Neural progenitor cell (in vitro differentiated cells): ENCODE measurements at regions not wholly inside any gene's neighbourhood (a gene's known extent, or its start where the extent isn't known, plus 50 kb on each side); places are given as distances from the start of the nearest gene placed in this dataset.

Source experiments
- DNase-seq: peaks from one replicate; pipeline ENCODE4 v3.0.0-alpha.2; 2016; ENCODE audit warnings: low spot score
- H2AFZ ChIP-seq: fragments of 200-600 bp; sonication (generic); replicated peaks from 2 replicates; pipeline ENCODE4 v1.6.1; 2016; ENCODE audit warnings: antibody characterized with exemption
- H3F3A ChIP-seq: fragments of 200-600 bp; sonication (generic); 2 replicates; pipeline ENCODE4 v1.6.1; 2016; ENCODE audit warnings: antibody characterized with exemption, low read depth
- H3K27ac ChIP-seq: fragments of 200-600 bp; sonication (generic); 2 replicates; pipeline ENCODE4 v1.5.1; 2016; ENCODE audit warnings: mild to moderate bottlenecking
- H3K27me3 ChIP-seq: fragments of 200-600 bp; sonication (generic); 2 replicates; pipeline ENCODE4 v1.6.1; 2016; ENCODE audit warnings: mild to moderate bottlenecking, moderate library complexity
- H3K36me3 ChIP-seq: fragments of 200-600 bp; sonication (generic); 2 replicates; pipeline ENCODE4 v1.5.1; 2016
- H3K4me1 ChIP-seq: fragments of 200-600 bp; sonication (generic); 2 replicates; pipeline ENCODE4 v1.6.1; 2016; ENCODE audit warnings: mixed run types
- H3K4me2 ChIP-seq: fragments of 200-600 bp; sonication (generic); 2 replicates; pipeline ENCODE4 v1.6.1; 2016
- H3K4me3 ChIP-seq: fragments of 200-600 bp; sonication (generic); 2 replicates; pipeline ENCODE4 v1.5.1; 2016
- H3K79me2 ChIP-seq: fragments of 200-600 bp; sonication (generic); 2 replicates; pipeline ENCODE4 v1.6.1; 2016; ENCODE audit warnings: low read depth
- H3K9ac ChIP-seq: fragments of 200-600 bp; sonication (generic); 2 replicates; pipeline ENCODE4 v1.6.1; 2016
- H3K9me3 ChIP-seq: fragments of 200-600 bp; sonication (generic); 2 replicates; pipeline ENCODE4 v1.5.1; 2016; ENCODE audit warnings: low read depth
- H4K20me1 ChIP-seq: fragments of 200-600 bp; sonication (generic); 2 replicates; pipeline ENCODE4 v1.6.1; 2016; ENCODE audit warnings: low read depth
- H3K27ac Mint-ChIP-seq: 3 replicates; pipeline ENCODE4 v1.8.0; 2021; ENCODE audit warnings: mixed read lengths
- H3K27me3 Mint-ChIP-seq: 2 replicates; pipeline ENCODE4 v1.8.0; 2022; ENCODE audit warnings: low read depth, mild to moderate bottlenecking, inconsistent platforms, moderate library complexity, mixed read lengths; ENCODE audit not compliant: insufficient read depth
- H3K36me3 Mint-ChIP-seq: 3 replicates; pipeline ENCODE4 v1.8.0; 2021; ENCODE audit warnings: mixed read lengths
- H3K4me1 Mint-ChIP-seq: 3 replicates; pipeline ENCODE4 v1.8.0; 2021; ENCODE audit warnings: mixed read lengths
- H3K4me3 Mint-ChIP-seq: 3 replicates; pipeline ENCODE4 v1.8.0; 2021; ENCODE audit warnings: mild to moderate bottlenecking, moderate library complexity, mixed read lengths
- H3K9me3 Mint-ChIP-seq: 3 replicates; pipeline ENCODE4 v1.8.0; 2020; ENCODE audit warnings: mixed read lengths
- CTCF ChIP-seq: fragments of 200-600 bp; sonication (generic); IDR thresholded peaks from 2 replicates; pipeline ENCODE4 v1.5.1; 2017; ENCODE audit warnings: antibody characterized with exemption, mild to moderate bottlenecking
- EZH2 ChIP-seq: fragments of 200-600 bp; sonication (generic); IDR thresholded peaks from 2 replicates; pipeline ENCODE4 v1.6.1; 2017; ENCODE audit warnings: antibody characterized with exemption, mild to moderate bottlenecking, moderate library complexity
- EZH2phosphoT487 ChIP-seq: fragments of 200-600 bp; sonication (generic); IDR thresholded peaks from 2 replicates; pipeline ENCODE4 v1.6.1; 2017; ENCODE audit warnings: antibody characterized with exemption

- TF ChIP-seq EZH2 (no peak), EZH2phosphoT487 (no peak), CTCF (no peak)
- Histone ChIP-seq H3K4me2 (no peak overlapping the region), H3K9me3 (peaks cover 19% of the 10 kb centered on the region), H2AFZ (no peak overlapping the region), H3F3A (peaks cover 6% of the 10 kb centered on the region), H3K36me3 (no peaks in the 10 kb centered on the region), H3K27me3 (no peaks in the 10 kb centered on the region), H3K79me2 (no peaks in the 10 kb centered on the region), H3K27ac (no peak overlapping the region), H3K4me1 (no peaks in the 10 kb centered on the region), H4K20me1 (no peaks in the 10 kb centered on the region), H3K4me3 (no peak overlapping the region), H3K9ac (no peak overlapping the region)
- Mint-ChIP-seq H3K36me3 (no peaks in the 10 kb centered on the region), H3K27ac (no peak overlapping the region), H3K27me3 (peaks cover 2% of the 10 kb centered on the region), H3K4me1 (no peaks in the 10 kb centered on the region), H3K4me3 (peak overlapping the region; percentile 27), H3K9me3 (peaks cover 11% of the 10 kb centered on the region)
- no peak for DNase-seq
Observed at GRCh38 chr22:47558828-47559700, 796.6 kb downstream of the TBC1D22A start.

GRCh38 chr22:47556473-47556872, 794.0 kb downstream of the TBC1D22A start:
- Histone ChIP-seq H4K20me1 (no peaks in the 10 kb centered on the region), H3K79me2 (no peaks in the 10 kb centered on the region), H3K27me3 (no peaks in the 10 kb centered on the region), H3K27ac (no peak overlapping the region), H3F3A (peaks cover 6% of the 10 kb centered on the region), H2AFZ (no peak overlapping the region), H3K9ac (no peak overlapping the region), H3K4me3 (no peak overlapping the region), H3K36me3 (no peaks in the 10 kb centered on the region), H3K4me2 (no peak overlapping the region), H3K4me1 (no peaks in the 10 kb centered on the region), H3K9me3 (peaks cover 23% of the 10 kb centered on the region)
- no peak overlapping the region for H3K27ac Mint-ChIP-seq
- H3K36me3 Mint-ChIP-seq: no peaks in the 10 kb centered on the region
- peaks cover 2% of the 10 kb centered on the region for H3K27me3 Mint-ChIP-seq
- H3K9me3 Mint-ChIP-seq: peaks cover 2% of the 10 kb centered on the region
- DNase-seq: no peak
- H3K4me3 Mint-ChIP-seq: no peak overlapping the region
- no peak for TF ChIP-seq EZH2phosphoT487
- no peak for TF ChIP-seq CTCF
- no peaks in the 10 kb centered on the region for H3K4me1 Mint-ChIP-seq

GRCh38 chr22:47553436-47553835, 791.0 kb downstream of the TBC1D22A start:
- TF ChIP-seq EZH2 (no peak), CTCF (no peak), EZH2phosphoT487 (no peak)
- H3K79me2 ChIP-seq: no peaks in the 10 kb centered on the region
- H2AFZ ChIP-seq: no peak overlapping the region
- no peak overlapping the region for H3K27ac ChIP-seq
- H3F3A ChIP-seq: peaks cover 6% of the 10 kb centered on the region
- no peak overlapping the region for H3K4me3 ChIP-seq
- H3K27me3 Mint-ChIP-seq: peaks cover 2% of the 10 kb centered on the region
- no peak for DNase-seq
- H3K4me1 ChIP-seq: no peaks in the 10 kb centered on the region
- no peak overlapping the region for H3K27ac Mint-ChIP-seq
- peaks cover 2% of the 10 kb centered on the region for H3K9me3 Mint-ChIP-seq
- no peaks in the 10 kb centered on the region for H4K20me1 ChIP-seq
- no peak overlapping the region for H3K9ac ChIP-seq
- H3K4me3 Mint-ChIP-seq: no peak overlapping the region
- no peaks in the 10 kb centered on the region for H3K27me3 ChIP-seq
- no peaks in the 10 kb centered on the region for H3K36me3 Mint-ChIP-seq
- H3K36me3 ChIP-seq: no peaks in the 10 kb centered on the region
- H3K4me1 Mint-ChIP-seq: peaks cover 3% of the 10 kb centered on the region
- no peak overlapping the region for H3K4me2 ChIP-seq
- H3K9me3 ChIP-seq: peaks cover 23% of the 10 kb centered on the region
